Lower leg skin (tissue), 3 donors: ENCODE measurements at regions not wholly inside any gene's neighbourhood (a gene's known extent, or its start where the extent isn't known, plus 50 kb on each side); places are given as distances from the start of the nearest gene placed in this dataset.

Source experiments
- CTCF ChIP-seq, 3 donors: fragments of 450-650 bp; IDR thresholded peaks; one replicate each; pipeline ENCODE4 v1.5.1; 2016; ENCODE audit warnings: antibody characterized with exemption in 3 of 3, mild to moderate bottlenecking in 3 of 3, moderate library complexity in 2 of 3
- POLR2A ChIP-seq, 2 donors: fragments of 450-650 bp; IDR thresholded peaks; one replicate each; pipeline ENCODE4 v1.6.1; 2016 to 2017; ENCODE audit warnings: antibody characterized with exemption in 2 of 2, mild to moderate bottlenecking in 1 of 2, moderate library complexity in 1 of 2

GRCh38 chr3:71876135-71877105 lies 91.5 kb upstream of the PROK2 start:
- no peak for TF ChIP-seq CTCF (IDR thresholded peaks at IDR 0.05)
- TF ChIP-seq POLR2A (IDR thresholded peaks at IDR 0.05): no peak
